K562 (cell line): ENCODE measurements at regions not wholly inside any gene's neighbourhood (a gene's known extent, or its start where the extent isn't known, plus 50 kb on each side); places are given as distances from the start of the nearest gene placed in this dataset.

Experiments
- ATAC-seq: fragments of 200-7000 bp; cut with Tn5 transposase; 3 replicates; pipeline ENCODE4 v1.9.1; 2020; ENCODE audit warnings: moderate library complexity
- BruUV-seq: library from RNA; stranded (reverse); fragments of 400-500 nt; replicated peaks from 2 replicates; lab custom pipeline; 2021; lab: Mats Ljungman, UMichigan
- CTCF ChIA-PET: fragments of 300-600 bp; formaldehyde crosslinking; extraction: SDS; loops from one replicate; lab custom pipeline; 2021; ENCODE audit warnings: low intra/inter-chr PET ratio; lab: Yijun Ruan, JAX
- POLR2A ChIA-PET: fragments of 300-600, 350-650 bp; sonication (Branson Sonifier 250); formaldehyde crosslinking; extraction: SDS; loops from one replicate; lab custom pipeline; 2021; ENCODE audit warnings: antibody characterized with exemption, inconsistent platforms; lab: Yijun Ruan, JAX
- DNase-seq, 4 experiments: peaks; one replicate each; pipeline versions ENCODE4 v3.0.0 to v3.0.0-alpha.2; 2011 to 2018; ENCODE audit warnings: low spot score in 3 of 4, mixed read lengths in 3 of 4; ENCODE audit errors: extremely low read depth in 1 of 4
- FAIRE-seq: peaks from 2 replicates; lab custom pipeline; 2011; peaks lifted over from hg19 to GRCh38; lab: Jason Lieb, UNC
- H2AFZ ChIP-seq: 2 replicates; pipeline ENCODE4 v1.6.0; 2011; ENCODE audit warnings: low read depth, low read length, control low read depth, inconsistent platforms
- H3K27ac ChIP-seq: fragments of 200-600 bp; 3 replicates; pipeline ENCODE4 v1.8.0; 2011; ENCODE audit warnings: low read depth, mild to moderate bottlenecking, control low read depth, inconsistent platforms, low read length, moderate library complexity, mixed read lengths; ENCODE audit errors: extremely low read depth
- H3K27me3 ChIP-seq, 2 experiments: fragments of 300-600 bp in 1 of 2; 2 replicates in 1 of 2; 3 replicates in 1 of 2; pipeline versions ENCODE4 v1.6.0 to v1.8.0; 2011; ENCODE audit warnings: inconsistent platforms in 2 of 2, low read length in 2 of 2, mild to moderate bottlenecking in 1 of 2, mixed read lengths in 1 of 2, moderate library complexity in 1 of 2; ENCODE audit not compliant: control insufficient read depth in 2 of 2, insufficient read depth in 2 of 2
- H3K36me3 ChIP-seq: fragments of 300-600 bp; 3 replicates; pipeline ENCODE4 v1.8.0; 2011; ENCODE audit warnings: mild to moderate bottlenecking, low read length, inconsistent platforms; ENCODE audit not compliant: control insufficient read depth, insufficient read depth
- H3K4me1 ChIP-seq, 2 experiments: fragments of 200-600 bp in 1 of 2; replicated peaks in 1 of 2; 2 replicates in 1 of 2; 3 replicates in 1 of 2; pipeline versions ENCODE4 v1.5.1 to v1.8.0; 2011; ENCODE audit warnings: inconsistent platforms in 2 of 2, low read length in 2 of 2, mild to moderate bottlenecking in 1 of 2, mixed read lengths in 1 of 2, moderate library complexity in 1 of 2; ENCODE audit not compliant: control insufficient read depth in 2 of 2, insufficient read depth in 2 of 2
- H3K4me2 ChIP-seq: 2 replicates; pipeline ENCODE4 v1.6.1; 2011; ENCODE audit warnings: low read length, control low read depth, inconsistent platforms, mixed read lengths; ENCODE audit not compliant: insufficient read depth
- H3K4me3 ChIP-seq: fragments of 200-600 bp; sonication (generic), shearing (Covaris generic); 2 replicates; pipeline ENCODE4 v1.5.1; 2016; ENCODE audit warnings: control low read depth, inconsistent platforms
- H3K79me2 ChIP-seq: fragments of 200-600 bp; 3 replicates; pipeline ENCODE4 v1.8.0; 2011; ENCODE audit warnings: low read length, inconsistent platforms; ENCODE audit not compliant: control insufficient read depth, insufficient read depth
- H3K9ac ChIP-seq, 2 experiments: 2 replicates each; pipeline versions ENCODE4 v1.6.0 to v1.6.1; 2011; ENCODE audit warnings: low read depth in 2 of 2, low read length in 2 of 2, control low read depth in 1 of 2, inconsistent platforms in 1 of 2, mild to moderate bottlenecking in 1 of 2, mixed read lengths in 1 of 2; ENCODE audit not compliant: insufficient read depth in 1 of 2
- H3K9me1 ChIP-seq: one replicate; pipeline ENCODE4 v1.6.0; 2011; ENCODE audit warnings: inconsistent platforms, mild to moderate bottlenecking, low read length, moderate library complexity; ENCODE audit not compliant: control insufficient read depth, insufficient read depth
- H3K9me3 ChIP-seq: replicated peaks from 2 replicates; pipeline ENCODE4 v1.5.1; 2011; ENCODE audit warnings: low read depth, low read length, inconsistent platforms; ENCODE audit not compliant: control insufficient read depth, insufficient read depth
- H4K20me1 ChIP-seq: replicated peaks from 2 replicates; pipeline ENCODE4 v1.6.1; 2011; ENCODE audit warnings: low read length, inconsistent platforms, mixed read lengths; ENCODE audit not compliant: control insufficient read depth, insufficient read depth
- ARNT ChIP-seq, 2 experiments: fragments of 450-650 bp; IDR thresholded peaks; 2 replicates each; pipeline ENCODE4 v1.6.1; 2016; ENCODE audit warnings: mild to moderate bottlenecking in 1 of 2
- CREM ChIP-seq: IDR thresholded peaks from 2 replicates; pipeline ENCODE4 v1.6.1; 2014; ENCODE audit warnings: antibody characterized with exemption, low read depth
- HNRNPL ChIP-seq: fragments of 200-400 bp; formaldehyde crosslinking; IDR thresholded peaks from 2 replicates; pipeline ENCODE4 v1.6.1; 2017; ENCODE audit warnings: low read depth, mild to moderate bottlenecking, low read length
- IFI16 ChIP-seq: fragments of 250-450 bp; sonication (Bioruptor Pico); IDR thresholded peaks from 2 replicates; pipeline ENCODE4 v2.1.2; 2022; ENCODE audit warnings: mild to moderate bottlenecking, inconsistent platforms
- ILK ChIP-seq: fragments of 450-650 bp; IDR thresholded peaks from 2 replicates; pipeline ENCODE4 v1.6.1; 2016; ENCODE audit warnings: missing genetic modification characterization, low read depth, mild to moderate bottlenecking, missing compliant biosample characterization, moderate library complexity, borderline replicate concordance
- MXI1 ChIP-seq: IDR thresholded peaks from 2 replicates; pipeline ENCODE4 v1.6.1; 2011; ENCODE audit warnings: low read depth, mild to moderate bottlenecking, improper control_type of control experiment, low read length
- PHB ChIP-seq: fragments of 250-450 bp; sonication (Bioruptor Pico); IDR thresholded peaks from 2 replicates; pipeline ENCODE4 v1.5.0; 2021
- PHTF2 ChIP-seq: fragments of 250-450 bp; sonication (Bioruptor Pico); IDR thresholded peaks from 2 replicates; pipeline ENCODE4 v1.5.0; 2021; ENCODE audit warnings: mild to moderate bottlenecking
- POLR2AphosphoS5 ChIP-seq: IDR thresholded peaks from 2 replicates; pipeline ENCODE4 v1.6.1; 2011; ENCODE audit warnings: mild to moderate bottlenecking, low read depth, low read length, moderate library complexity; ENCODE audit not compliant: control insufficient read depth, insufficient read depth
- SMC3 ChIP-seq: conservative IDR thresholded peaks from 2 replicates; pipeline ENCODE4 v1.6.1; 2011; ENCODE audit warnings: low read depth, low read length, improper control_type of control experiment; ENCODE audit not compliant: insufficient read depth
- ZNF184 ChIP-seq: sonication (generic); formaldehyde crosslinking; IDR thresholded peaks from 2 replicates; pipeline ENCODE4 v1.5.0; 2020; ENCODE audit warnings: missing genetic modification reagents
- WGBS: fragments of 100-300 bp; shearing (Covaris generic); methylation state at CpG from one replicate; pipeline ENCODE4 v1.1.6; 2016; ENCODE audit warnings: low coverage, mixed read lengths; ENCODE audit not compliant: insufficient coverage; ENCODE audit errors: missing lambda C conversion rate; 5-methylcytosine and 5-hydroxymethylcytosine counted together
- in situ Hi-C: fragments of 300-500 bp; cut with MboI; formaldehyde crosslinking; loops from 4 replicates; pipeline ENCODE4 v1.15.0; 2018; ENCODE audit warnings: inconsistent platforms, mixed read lengths
- intact Hi-C: fragments of 100-400 bp; cut with micrococcal nuclease; formaldehyde crosslinking; loops from 2 replicates; pipeline ENCODE4 v1.14.2; 2022
- TF ChIP-seq, protein P1 (sequence below): sonication (generic); formaldehyde crosslinking; IDR thresholded peaks from 2 replicates; pipeline ENCODE4 v1.4.0; 2020; ENCODE audit warnings: mild to moderate bottlenecking, missing genetic modification reagents
- TF ChIP-seq, protein P2 (sequence below), 2 experiments: IDR thresholded peaks in 1 of 2; conservative IDR thresholded peaks in 1 of 2; 2 replicates each; pipeline ENCODE4 v1.6.1; 2016; ENCODE audit warnings: low read depth in 2 of 2, mild to moderate bottlenecking in 1 of 2, missing compliant biosample characterization in 1 of 2, missing genetic modification characterization in 1 of 2, moderate library complexity in 1 of 2
- TF ChIP-seq, protein P3 (sequence below): fragments of 450-650 bp; formaldehyde crosslinking; IDR thresholded peaks from 2 replicates; pipeline ENCODE4 v1.4.0; 2020; ENCODE audit warnings: mild to moderate bottlenecking

DNA sequence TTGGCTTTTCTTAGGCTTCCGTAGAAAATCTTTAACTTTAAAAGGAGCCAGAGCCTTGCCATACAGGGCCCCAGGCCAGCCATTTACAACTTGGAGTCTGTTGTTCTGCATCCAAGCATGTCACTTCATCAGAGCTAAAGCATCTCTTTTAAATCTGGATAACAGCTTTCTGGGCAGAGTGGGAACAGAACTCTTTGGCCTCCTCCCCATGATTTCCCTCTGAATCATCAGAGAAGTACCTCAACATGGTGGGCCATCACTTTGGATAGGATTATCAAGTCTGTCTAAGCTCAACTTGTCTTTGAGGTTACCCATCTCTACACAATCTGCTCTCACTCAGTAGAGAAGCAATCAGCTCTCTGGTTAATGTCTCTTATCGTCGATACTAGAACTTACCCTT, 170.9 kb downstream of the SLC6A15 start:
- Histone ChIP-seq H3K79me2 (no peaks in the 10 kb centered on the region), H3K4me3 (no peak overlapping the region), H4K20me1 (no peaks in the 10 kb centered on the region), H3K9me3 (no peaks in the 10 kb centered on the region), H3K4me2 (no peak overlapping the region), H3K9ac (no peak overlapping the region), H3K9me1 (no peaks in the 10 kb centered on the region), H3K27me3 (no peaks in the 10 kb centered on the region), H3K27ac (no peak overlapping the region), H3K4me1 (no peaks in the 10 kb centered on the region), H3K36me3 (no peaks in the 10 kb centered on the region), H2AFZ (no peak overlapping the region)
- FAIRE-seq (no peak), DNase-seq (no peak), ATAC-seq (no peak)
- BruUV-seq = no TSS peak
- 0% methylated on average over 3 of the region's 3 CpGs for WGBS
- ChIA-PET POLR2A (no interaction called here), CTCF (no interaction called here)
- in situ Hi-C loops (no loop called here), intact Hi-C loops (no loop called here)
- TF ChIP-seq MXI1 = no peak
- no peak for TF ChIP-seq POLR2AphosphoS5
- no peak for TF ChIP-seq HNRNPL
- no peak for TF ChIP-seq ZNF184 (CRISPR knock-in tag)
- TF ChIP-seq IFI16 = no peak
- TF ChIP-seq, protein P1, sequence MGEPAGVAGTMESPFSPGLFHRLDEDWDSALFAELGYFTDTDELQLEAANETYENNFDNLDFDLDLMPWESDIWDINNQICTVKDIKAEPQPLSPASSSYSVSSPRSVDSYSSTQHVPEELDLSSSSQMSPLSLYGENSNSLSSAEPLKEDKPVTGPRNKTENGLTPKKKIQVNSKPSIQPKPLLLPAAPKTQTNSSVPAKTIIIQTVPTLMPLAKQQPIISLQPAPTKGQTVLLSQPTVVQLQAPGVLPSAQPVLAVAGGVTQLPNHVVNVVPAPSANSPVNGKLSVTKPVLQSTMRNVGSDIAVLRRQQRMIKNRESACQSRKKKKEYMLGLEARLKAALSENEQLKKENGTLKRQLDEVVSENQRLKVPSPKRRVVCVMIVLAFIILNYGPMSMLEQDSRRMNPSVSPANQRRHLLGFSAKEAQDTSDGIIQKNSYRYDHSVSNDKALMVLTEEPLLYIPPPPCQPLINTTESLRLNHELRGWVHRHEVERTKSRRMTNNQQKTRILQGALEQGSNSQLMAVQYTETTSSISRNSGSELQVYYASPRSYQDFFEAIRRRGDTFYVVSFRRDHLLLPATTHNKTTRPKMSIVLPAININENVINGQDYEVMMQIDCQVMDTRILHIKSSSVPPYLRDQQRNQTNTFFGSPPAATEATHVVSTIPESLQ (CRISPR knock-in tag) = no peak
- TF ChIP-seq ARNT (IDR thresholded peaks at IDR 0.05) = no peak
- TF ChIP-seq CREM = no peak
- TF ChIP-seq, protein P2, sequence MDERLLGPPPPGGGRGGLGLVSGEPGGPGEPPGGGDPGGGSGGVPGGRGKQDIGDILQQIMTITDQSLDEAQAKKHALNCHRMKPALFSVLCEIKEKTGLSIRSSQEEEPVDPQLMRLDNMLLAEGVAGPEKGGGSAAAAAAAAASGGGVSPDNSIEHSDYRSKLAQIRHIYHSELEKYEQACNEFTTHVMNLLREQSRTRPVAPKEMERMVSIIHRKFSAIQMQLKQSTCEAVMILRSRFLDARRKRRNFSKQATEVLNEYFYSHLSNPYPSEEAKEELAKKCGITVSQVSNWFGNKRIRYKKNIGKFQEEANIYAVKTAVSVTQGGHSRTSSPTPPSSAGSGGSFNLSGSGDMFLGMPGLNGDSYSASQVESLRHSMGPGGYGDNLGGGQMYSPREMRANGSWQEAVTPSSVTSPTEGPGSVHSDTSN (CRISPR knock-in tag; IDR thresholded peaks at IDR 0.05; ENCODE audit: low read depth) = no peak
- TF ChIP-seq, protein P2 (tag; conservative IDR thresholded peaks at IDR 0.05; ENCODE audit: low read depth) = no peak
- TF ChIP-seq, protein P3, sequence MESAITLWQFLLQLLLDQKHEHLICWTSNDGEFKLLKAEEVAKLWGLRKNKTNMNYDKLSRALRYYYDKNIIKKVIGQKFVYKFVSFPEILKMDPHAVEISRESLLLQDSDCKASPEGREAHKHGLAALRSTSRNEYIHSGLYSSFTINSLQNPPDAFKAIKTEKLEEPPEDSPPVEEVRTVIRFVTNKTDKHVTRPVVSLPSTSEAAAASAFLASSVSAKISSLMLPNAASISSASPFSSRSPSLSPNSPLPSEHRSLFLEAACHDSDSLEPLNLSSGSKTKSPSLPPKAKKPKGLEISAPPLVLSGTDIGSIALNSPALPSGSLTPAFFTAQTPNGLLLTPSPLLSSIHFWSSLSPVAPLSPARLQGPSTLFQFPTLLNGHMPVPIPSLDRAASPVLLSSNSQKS (CRISPR knock-in tag) = no peak
- TF ChIP-seq PHB (CRISPR knock-in tag) = no peak
- no peak for TF ChIP-seq ILK (tag)
- TF ChIP-seq SMC3 = no peak
- no peak for TF ChIP-seq PHTF2 (CRISPR knock-in tag)
